ENCODE measurements at regions not wholly inside any gene's neighbourhood (a gene's known extent, or its start where the extent isn't known, plus 50 kb on each side); places are given as distances from the start of the nearest gene placed in this dataset.

DNA sequence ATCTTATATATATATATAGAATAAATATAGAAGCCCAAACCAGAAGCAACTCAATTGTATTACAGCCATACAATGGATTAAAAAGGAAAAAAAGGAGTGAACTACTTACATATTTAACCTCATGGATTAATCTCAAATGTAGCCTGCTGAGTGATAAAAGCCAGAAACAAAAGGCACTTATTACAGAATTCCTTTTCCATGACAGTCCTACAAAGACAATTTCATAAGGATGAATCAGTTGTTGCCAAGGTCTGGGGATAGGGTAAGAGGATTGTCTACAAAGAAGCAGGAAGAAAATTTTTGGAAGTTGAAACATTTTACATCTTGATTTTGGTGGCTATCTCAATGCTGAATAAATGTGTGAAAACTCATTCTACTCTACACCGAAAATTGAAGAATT, 103.9 kb upstream of the DCC start:
- TF ChIP-seq, protein P1, sequence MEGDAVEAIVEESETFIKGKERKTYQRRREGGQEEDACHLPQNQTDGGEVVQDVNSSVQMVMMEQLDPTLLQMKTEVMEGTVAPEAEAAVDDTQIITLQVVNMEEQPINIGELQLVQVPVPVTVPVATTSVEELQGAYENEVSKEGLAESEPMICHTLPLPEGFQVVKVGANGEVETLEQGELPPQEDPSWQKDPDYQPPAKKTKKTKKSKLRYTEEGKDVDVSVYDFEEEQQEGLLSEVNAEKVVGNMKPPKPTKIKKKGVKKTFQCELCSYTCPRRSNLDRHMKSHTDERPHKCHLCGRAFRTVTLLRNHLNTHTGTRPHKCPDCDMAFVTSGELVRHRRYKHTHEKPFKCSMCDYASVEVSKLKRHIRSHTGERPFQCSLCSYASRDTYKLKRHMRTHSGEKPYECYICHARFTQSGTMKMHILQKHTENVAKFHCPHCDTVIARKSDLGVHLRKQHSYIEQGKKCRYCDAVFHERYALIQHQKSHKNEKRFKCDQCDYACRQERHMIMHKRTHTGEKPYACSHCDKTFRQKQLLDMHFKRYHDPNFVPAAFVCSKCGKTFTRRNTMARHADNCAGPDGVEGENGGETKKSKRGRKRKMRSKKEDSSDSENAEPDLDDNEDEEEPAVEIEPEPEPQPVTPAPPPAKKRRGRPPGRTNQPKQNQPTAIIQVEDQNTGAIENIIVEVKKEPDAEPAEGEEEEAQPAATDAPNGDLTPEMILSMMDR (IDR thresholded peaks at IDR 0.05), result no peak
- TF ChIP-seq ZFX (IDR thresholded peaks at IDR 0.05; ENCODE audit: borderline replicate concordance), result no peak

Data from 22Rv1 (cell line).